ENCODE measurements at regions not wholly inside any gene's neighbourhood (a gene's known extent, or its start where the extent isn't known, plus 50 kb on each side); places are given as distances from the start of the nearest gene placed in this dataset.

DNA sequence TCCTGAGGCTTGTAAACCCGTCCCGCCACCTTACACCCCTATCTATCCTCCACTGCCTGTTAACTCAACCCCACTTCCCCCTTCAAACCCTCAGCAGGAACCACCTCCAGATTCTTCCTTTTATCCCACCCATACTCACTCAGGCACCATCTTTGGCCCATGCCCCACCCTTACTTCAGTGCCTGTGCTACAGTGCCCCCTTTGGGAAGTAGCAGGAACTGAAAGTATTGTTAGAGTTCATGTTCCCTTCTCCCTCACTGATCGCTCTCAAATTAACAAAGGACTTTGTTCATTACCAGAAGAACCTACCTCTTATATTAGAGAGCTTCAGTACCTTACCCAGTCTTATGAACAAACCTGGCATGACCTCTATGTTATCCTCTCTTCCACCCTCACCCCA, 92.2 kb upstream of the MOCS2 start:
- TF ChIP-seq POLR2AphosphoS5 (IDR thresholded peaks at IDR 0.05; ENCODE audit: low read depth, low read length) (no peak), POLR2A (IDR thresholded peaks at IDR 0.05; ENCODE audit: low read depth, low read length) (no peak), TAF1 (IDR thresholded peaks at IDR 0.05; ENCODE audit: borderline replicate concordance, low read depth, low read length) (no peak)
